ENCODE measurements at regions not wholly inside any gene's neighbourhood (a gene's known extent, or its start where the extent isn't known, plus 50 kb on each side); places are given as distances from the start of the nearest gene placed in this dataset.
"Not testable (repeated sequence)": the region's sequence is repeated elsewhere in the genome, so short reads cannot be mapped to it uniquely, and the experiment has no call there.

- peak in 1 of 2 donors; percentile 1 for DNase-seq (ENCODE audit: low read depth in 2 of 2)
Measured at GRCh38 chr17:70434536-70435490, 265.5 kb downstream of the KCNJ2 start.

DNA sequence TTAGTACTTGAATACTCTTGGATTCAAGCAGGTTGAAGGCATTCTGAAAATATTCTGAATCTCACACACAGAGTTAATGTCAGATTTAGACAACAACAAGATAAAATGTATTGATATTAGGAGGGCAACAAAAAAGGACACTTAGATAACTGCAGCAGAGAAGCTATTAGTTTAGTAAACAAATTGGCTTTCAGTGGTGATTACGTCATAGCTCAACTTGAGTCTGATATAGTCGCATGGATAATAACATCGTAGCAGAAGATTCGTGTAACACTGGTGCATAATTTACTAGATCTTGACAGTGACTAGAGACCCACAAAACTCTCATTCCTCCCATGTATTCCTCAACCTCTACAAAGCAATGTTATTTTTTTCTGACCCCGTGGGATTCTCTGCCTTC is 268.3 kb downstream of the KCNJ2 start:
- DNase-seq (ENCODE audit: low read depth in 2 of 2): no peak

DNA sequence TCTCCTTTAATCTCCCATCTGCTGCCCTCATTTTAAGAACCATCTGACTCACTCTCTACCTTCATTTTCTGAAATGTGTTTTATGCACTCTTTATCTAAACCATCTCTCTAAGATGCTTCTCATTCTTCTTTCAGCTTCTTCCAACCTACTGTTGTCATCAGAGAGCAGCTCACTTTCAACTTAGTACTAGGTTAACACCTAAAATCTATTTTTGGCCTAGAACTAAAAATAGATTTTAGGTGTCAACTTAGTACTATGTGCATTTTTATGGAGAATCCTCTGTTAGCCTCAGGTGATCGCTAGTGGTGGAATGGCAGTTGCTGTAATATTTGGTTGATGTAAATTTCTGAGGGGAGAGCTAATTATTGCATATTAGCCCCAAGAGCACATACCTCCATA is 277.1 kb downstream of the KCNJ2 start:
- DNase-seq (ENCODE audit: low read depth in 2 of 2): no peak

- DNase-seq (ENCODE audit: low read depth in 2 of 2): no peak
Measured at GRCh38 chr17:70447588-70447987, 278.3 kb downstream of the KCNJ2 start.

DNA sequence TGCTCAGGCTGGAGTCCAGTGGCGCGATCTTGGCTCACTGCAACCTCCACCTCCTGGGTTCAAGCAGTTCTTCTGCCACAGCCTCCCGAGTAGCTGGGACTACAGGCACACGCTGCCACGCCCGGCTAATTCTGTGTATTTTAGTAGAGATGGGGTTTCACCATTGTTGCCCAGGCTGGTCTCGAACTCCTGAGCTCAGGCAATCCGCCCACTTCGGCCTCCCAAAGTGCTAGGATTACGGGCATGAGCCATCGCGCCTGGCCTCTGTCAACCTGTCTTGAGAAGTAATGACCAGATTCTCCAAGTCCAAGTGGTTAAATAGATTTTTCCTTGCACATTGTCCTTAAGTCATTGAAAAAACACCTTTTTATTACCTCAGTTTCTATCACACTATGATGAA is 283.7 kb downstream of the KCNJ2 start:
- DNase-seq (ENCODE audit: low read depth in 2 of 2): not testable (repeated sequence)

DNA sequence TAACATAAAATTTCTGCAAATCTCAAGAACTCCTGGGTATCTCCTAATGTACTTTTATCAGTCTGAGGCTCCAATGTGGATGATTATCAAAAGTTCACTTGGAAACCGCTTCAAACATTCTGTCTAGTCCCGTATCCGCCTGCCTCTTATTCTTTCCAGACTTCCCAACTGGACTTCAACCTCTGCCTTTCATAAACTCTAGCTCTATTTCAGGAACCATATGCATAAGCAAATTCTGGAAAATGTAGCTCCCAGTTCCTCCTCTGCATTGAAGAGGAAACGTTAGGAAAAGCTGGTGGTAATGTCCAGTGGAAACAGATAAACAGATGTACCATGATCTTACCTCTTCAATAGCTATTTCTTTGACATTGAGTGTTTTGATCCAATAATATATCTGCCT is 285.0 kb downstream of the KCNJ2 start:
- DNase-seq (ENCODE audit: low read depth in 2 of 2): no peak

GRCh38 chr17:70454908-70455307 is 285.6 kb downstream of the KCNJ2 start:
- DNase-seq (ENCODE audit: low read depth in 2 of 2): no peak

GRCh38 chr17:70464995-70465394 is 295.7 kb downstream of the KCNJ2 start:
- DNase-seq (ENCODE audit: low read depth in 2 of 2): no peak

DNA sequence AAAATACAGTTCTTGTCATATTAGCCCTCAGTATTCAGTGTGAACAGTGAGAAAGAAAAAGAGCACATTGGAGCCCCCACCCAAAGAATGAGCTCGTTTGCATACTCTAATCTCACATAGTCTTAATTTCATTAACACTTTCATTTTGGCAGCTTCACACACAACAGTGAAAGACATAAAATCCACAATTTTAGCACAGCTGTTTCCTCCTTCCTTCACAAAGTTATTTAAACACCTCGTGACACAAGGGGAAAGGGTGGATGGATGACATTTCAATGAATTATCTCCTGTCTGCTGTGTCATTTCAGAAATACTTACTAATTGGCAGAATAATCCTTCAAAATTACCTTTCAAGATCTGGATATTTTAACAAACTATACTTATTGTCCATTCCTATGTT is 299.3 kb downstream of the KCNJ2 start:
- no peak for DNase-seq (ENCODE audit: low read depth in 2 of 2)

GRCh38 chr17:70473049-70473448 is 303.7 kb downstream of the KCNJ2 start:
- no peak for DNase-seq (ENCODE audit: low read depth in 2 of 2)

- no peak for DNase-seq (ENCODE audit: low read depth in 2 of 2)
Measured at GRCh38 chr17:70476368-70476767, 307.0 kb downstream of the KCNJ2 start.

DNA sequence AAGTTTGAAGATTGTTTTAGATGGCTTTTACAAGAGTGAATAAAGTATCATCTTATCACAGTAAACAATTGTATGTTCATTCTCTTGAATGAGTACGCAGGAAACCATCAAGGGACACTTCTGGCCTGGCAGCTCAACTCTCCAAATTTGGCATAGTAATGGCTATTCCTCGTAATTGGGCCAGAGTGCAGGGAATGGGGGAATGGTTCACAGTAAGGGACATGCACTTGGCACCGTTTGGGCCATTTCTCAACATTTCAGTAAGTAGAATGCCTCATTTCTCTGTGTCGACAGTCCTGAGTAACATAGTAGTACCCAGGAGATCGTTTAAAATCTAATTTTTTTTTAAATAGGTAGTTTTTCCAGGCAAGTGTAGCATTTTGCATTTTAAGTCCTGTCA is 309.6 kb downstream of the KCNJ2 start:
- no peak for DNase-seq (ENCODE audit: low read depth in 2 of 2)

DNA sequence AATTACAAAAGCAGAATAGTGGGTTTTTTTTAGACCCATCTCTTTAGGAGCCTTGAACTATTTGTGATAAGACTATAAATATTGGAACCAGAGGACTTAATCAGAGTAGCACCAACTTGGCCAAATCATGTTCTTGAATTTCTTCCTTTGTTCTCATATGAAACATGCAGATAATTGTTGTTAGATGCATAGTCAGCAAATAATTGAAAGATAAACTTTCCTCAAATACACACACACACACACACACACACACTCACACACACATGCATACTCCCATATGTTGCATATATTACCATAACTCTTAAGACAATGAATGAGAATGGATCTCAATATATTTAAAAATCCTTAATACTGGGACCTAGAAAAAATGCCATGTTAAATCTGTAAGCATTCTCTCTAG is 310.4 kb downstream of the KCNJ2 start:
- DNase-seq (ENCODE audit: low read depth in 2 of 2): no peak

DNA sequence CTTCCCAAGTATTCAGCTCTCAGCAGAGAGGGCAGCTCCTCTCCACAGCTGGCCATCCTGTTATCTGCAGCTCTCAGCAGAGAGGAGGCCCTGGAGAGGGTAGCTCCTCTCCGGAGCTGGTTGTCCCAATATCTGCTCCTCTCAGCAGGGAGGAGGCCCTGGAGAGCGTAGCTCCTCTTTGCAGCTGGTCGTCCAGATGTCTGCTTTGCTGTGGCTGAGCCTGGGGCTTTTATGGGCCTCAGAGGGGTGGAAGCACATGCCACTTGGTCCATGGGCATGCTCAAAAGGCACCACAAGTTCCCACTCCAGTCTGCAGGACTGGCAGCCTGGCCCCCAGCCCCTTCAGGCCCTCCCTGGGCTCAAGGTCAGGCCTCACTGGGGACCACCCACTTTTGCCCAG is 314.3 kb downstream of the KCNJ2 start:
- no peak for DNase-seq (ENCODE audit: low read depth in 2 of 2)

GRCh38 chr17:70484050-70484449 is 314.7 kb downstream of the KCNJ2 start:
- no peak for DNase-seq (ENCODE audit: low read depth in 2 of 2)

- no peak for DNase-seq (ENCODE audit: low read depth in 2 of 2)
Measured at GRCh38 chr17:70484496-70484895, 315.2 kb downstream of the KCNJ2 start.

DNA sequence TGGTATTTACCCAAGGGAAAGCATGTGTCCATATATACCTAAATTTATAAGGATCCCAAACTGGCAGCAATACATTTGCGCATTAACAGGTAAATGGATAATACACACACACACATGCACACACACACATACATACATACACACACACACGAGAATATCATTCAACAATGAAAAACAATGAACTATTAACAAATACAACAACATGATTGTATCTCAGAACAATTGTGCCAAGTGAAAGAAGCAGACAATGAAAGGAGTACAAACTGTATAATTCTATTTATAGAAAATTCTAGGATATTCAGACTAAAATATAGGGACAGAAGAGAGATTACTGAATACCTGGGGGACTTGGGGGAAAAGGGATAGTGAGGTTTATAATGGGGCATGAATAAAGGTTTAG is 323.0 kb downstream of the KCNJ2 start:
- DNase-seq (ENCODE audit: low read depth in 2 of 2): no peak

DNA sequence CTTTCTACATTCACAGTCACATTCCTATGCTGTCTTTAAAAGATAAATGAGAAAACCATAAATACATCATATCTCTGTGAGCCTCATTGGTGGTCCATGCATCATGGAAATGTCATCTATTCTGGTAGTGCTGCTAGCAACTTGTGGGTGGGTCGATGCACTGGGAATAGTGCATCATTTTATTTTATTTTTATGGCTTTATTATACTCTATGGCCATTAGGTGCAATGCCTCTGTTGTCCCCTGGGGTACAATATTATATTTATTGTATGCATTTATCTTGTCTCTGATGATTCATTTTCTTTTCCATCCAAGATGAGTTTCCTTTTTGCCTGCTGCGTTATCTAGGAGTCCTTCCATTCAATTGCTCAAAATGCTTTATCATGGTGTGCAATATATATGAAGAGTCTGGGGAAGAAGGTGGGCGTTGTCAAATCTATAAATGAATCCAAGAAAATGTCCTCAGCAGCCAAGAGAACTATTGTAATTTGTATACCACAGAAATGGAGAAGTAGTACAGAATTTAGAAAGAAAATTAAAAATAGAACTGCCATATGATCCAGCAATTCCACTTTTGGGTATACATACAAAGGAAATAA is 324.0 kb downstream of the KCNJ2 start:
- no peak for DNase-seq (ENCODE audit: low read depth in 2 of 2)

- no peak for DNase-seq (ENCODE audit: low read depth in 2 of 2)
Measured at GRCh38 chr17:70498631-70499030, 329.3 kb downstream of the KCNJ2 start.

DNA sequence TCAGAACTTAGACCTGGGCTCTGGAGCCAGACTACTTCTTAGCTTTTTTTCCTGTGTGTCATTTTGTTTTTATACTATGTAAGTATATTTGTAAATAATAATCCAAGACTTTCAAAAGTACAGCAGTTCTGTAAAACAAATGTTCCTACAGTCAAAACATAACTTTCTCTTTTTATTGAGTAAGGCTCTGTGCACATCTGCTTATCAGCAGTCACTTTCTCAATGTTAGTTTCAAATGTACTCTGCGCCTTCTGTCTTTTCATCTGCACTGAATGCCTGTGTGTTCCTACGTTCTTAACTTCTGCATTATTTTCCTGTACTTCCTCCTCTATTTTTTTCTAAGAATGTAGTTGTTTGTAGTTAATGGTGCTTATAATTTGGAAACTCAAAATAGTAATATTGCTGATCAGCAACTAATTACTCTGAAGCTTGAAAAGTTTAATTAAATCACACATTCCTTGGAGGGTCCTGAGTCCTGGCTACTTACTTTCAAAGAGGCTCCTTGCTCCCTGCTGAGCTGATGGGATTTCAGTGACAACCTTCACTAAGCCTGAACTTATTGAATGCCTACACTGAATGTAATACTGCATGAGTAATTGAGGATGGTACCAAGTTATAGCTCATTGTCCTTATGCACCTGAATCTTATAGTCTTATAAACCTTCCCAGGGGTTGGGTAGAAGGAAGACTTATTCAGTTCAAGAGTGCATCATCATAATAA is 329.9 kb downstream of the KCNJ2 start:
- DNase-seq (ENCODE audit: low read depth in 2 of 2): no peak

- no peak for DNase-seq (ENCODE audit: low read depth in 2 of 2)
Measured at GRCh38 chr17:70503449-70503848, 334.1 kb downstream of the KCNJ2 start.

- DNase-seq (ENCODE audit: low read depth in 2 of 2): no peak
Measured at GRCh38 chr17:70510288-70510687, 341.0 kb downstream of the KCNJ2 start.

Data from dermis microvascular lymphatic vessel endothelial cell (primary cell).